ENCODE measurements at regions not wholly inside any gene's neighbourhood (a gene's known extent, or its start where the extent isn't known, plus 50 kb on each side); places are given as distances from the start of the nearest gene placed in this dataset.

GRCh38 chr11:112522536-112522935 is 261.9 kb upstream of the PLET1 start:
- FAIRE-seq (no peak), DNase-seq (ENCODE audit: low read depth, low spot score) (no peak)
- ChIA-PET CTCF (interaction anchor here (0.6 to 1.4 kb wide), 2 partner anchors 15 to 33 kb away, joined by 3 to 4 read pairs; no protein-coding TSS in a partner anchor), POLR2A (no interaction called here)
- Histone ChIP-seq H3K4me2 (ENCODE audit: insufficient read depth, low read length) (no peak overlapping the region), H2AFZ (ENCODE audit: low read depth, low read length) (no peak overlapping the region), H3K9ac (replicated peaks; ENCODE audit: extremely low read depth, insufficient read depth, low read length) (no peak overlapping the region), H3K4me1 (ENCODE audit: control insufficient read depth, extremely low read depth, insufficient read depth, low read length) (no peaks in the 10 kb centered on the region), H4K20me1 (replicated peaks; ENCODE audit: control insufficient read depth, extremely low read depth, insufficient read depth, low read length) (no peaks in the 10 kb centered on the region), H3K79me2 (ENCODE audit: control insufficient read depth, insufficient read depth, low read length) (no peaks in the 10 kb centered on the region), H3K27ac (ENCODE audit: insufficient read depth, low read depth, low read length) (no peak overlapping the region), H3K4me3 (replicated peaks in 1 of 3; ENCODE audit: insufficient read depth in 1 of 3, low read depth in 1 of 3, low read length in 3 of 3) (no peak overlapping the region), H3K9me1 (replicated peaks; ENCODE audit: control insufficient read depth, extremely low read depth, insufficient read depth, low read length) (no peaks in the 10 kb centered on the region), H3K9me3 (replicated peaks; ENCODE audit: control insufficient read depth, insufficient read depth, low read length) (no peaks in the 10 kb centered on the region), H3K27me3 (ENCODE audit: control insufficient read depth in 2 of 2, insufficient read depth in 2 of 2, low read length in 2 of 2) (no peaks in the 10 kb centered on the region), H3K36me3 (ENCODE audit: control insufficient read depth in 2 of 2, extremely low read depth in 1 of 2, insufficient read depth in 2 of 2, low read length in 2 of 2) (no peaks in the 10 kb centered on the region)
- dilution Hi-C loops (cut with MboI; ENCODE audit: extremely low pct_ligation_motif_present, low sequenced_read_pairs) (no loop called here), intact Hi-C loops (cut with micrococcal nuclease) (no loop called here)
- TF ChIP-seq EZH2 (IDR thresholded peaks at IDR 0.05; ENCODE audit: borderline replicate concordance, low read depth, low read length, severe bottlenecking), result no peak
- TF ChIP-seq GATA2 (IDR thresholded peaks at IDR 0.05; ENCODE audit: insufficient read depth, insufficient read length, low read depth, low read length), result no peak
- no peak for TF ChIP-seq FOS (IDR thresholded peaks at IDR 0.05; ENCODE audit: borderline replicate concordance, insufficient read depth, low read length)
- no peak for TF ChIP-seq MYC (IDR thresholded peaks at IDR 0.05; ENCODE audit: low read depth, low read length)
- TF ChIP-seq, protein P1, sequence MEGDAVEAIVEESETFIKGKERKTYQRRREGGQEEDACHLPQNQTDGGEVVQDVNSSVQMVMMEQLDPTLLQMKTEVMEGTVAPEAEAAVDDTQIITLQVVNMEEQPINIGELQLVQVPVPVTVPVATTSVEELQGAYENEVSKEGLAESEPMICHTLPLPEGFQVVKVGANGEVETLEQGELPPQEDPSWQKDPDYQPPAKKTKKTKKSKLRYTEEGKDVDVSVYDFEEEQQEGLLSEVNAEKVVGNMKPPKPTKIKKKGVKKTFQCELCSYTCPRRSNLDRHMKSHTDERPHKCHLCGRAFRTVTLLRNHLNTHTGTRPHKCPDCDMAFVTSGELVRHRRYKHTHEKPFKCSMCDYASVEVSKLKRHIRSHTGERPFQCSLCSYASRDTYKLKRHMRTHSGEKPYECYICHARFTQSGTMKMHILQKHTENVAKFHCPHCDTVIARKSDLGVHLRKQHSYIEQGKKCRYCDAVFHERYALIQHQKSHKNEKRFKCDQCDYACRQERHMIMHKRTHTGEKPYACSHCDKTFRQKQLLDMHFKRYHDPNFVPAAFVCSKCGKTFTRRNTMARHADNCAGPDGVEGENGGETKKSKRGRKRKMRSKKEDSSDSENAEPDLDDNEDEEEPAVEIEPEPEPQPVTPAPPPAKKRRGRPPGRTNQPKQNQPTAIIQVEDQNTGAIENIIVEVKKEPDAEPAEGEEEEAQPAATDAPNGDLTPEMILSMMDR (IDR thresholded peaks at IDR 0.05; ENCODE audit: extremely low read depth in 1 of 2, insufficient read depth in 1 of 2, low read depth in 1 of 2, low read length in 2 of 2), result no peak
- TF ChIP-seq POLR2AphosphoS5 (IDR thresholded peaks at IDR 0.05; ENCODE audit: insufficient read depth, low read depth, low read length), result no peak
- TF ChIP-seq JUN (IDR thresholded peaks at IDR 0.05; ENCODE audit: borderline replicate concordance, insufficient read depth, insufficient read length, low read depth), result no peak
- no peak for TF ChIP-seq MAX (IDR thresholded peaks at IDR 0.05; ENCODE audit: insufficient read depth, insufficient read length)
- no peak for TF ChIP-seq POLR2A (IDR thresholded peaks at IDR 0.05; ENCODE audit: low read depth, low read length)
- BruUV-seq (replicated peaks), result no TSS peak
